ENCODE measurements at regions not wholly inside any gene's neighbourhood (a gene's known extent, or its start where the extent isn't known, plus 50 kb on each side); places are given as distances from the start of the nearest gene placed in this dataset.

DNA sequence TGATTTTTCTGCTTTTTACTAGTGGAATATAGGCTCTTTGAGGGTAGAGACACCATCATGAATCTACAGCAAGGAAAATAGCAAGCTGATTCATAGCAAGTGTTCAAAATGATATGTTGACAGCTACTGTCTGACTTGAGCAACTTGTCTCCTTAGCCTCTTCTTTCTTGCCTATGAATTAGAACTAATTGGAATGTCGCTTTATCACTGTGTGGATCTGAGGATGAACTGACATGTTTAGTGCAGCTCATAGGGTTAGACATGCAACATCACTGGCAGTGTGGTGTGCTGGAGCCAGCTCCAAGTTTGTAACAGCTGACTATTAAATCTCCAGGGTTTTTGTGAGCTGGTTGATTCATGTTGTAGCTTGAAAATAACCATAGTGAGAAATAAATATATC, 1068.4 kb downstream of the PCDH18 start:
- no peak for TF ChIP-seq RNF2 (IDR thresholded peaks at IDR 0.05; ENCODE audit: borderline replicate concordance, low read depth)
- TF ChIP-seq POLR2A (IDR thresholded peaks at IDR 0.05; ENCODE audit: low read length), result no peak
- TF ChIP-seq, protein P1, sequence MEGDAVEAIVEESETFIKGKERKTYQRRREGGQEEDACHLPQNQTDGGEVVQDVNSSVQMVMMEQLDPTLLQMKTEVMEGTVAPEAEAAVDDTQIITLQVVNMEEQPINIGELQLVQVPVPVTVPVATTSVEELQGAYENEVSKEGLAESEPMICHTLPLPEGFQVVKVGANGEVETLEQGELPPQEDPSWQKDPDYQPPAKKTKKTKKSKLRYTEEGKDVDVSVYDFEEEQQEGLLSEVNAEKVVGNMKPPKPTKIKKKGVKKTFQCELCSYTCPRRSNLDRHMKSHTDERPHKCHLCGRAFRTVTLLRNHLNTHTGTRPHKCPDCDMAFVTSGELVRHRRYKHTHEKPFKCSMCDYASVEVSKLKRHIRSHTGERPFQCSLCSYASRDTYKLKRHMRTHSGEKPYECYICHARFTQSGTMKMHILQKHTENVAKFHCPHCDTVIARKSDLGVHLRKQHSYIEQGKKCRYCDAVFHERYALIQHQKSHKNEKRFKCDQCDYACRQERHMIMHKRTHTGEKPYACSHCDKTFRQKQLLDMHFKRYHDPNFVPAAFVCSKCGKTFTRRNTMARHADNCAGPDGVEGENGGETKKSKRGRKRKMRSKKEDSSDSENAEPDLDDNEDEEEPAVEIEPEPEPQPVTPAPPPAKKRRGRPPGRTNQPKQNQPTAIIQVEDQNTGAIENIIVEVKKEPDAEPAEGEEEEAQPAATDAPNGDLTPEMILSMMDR (IDR thresholded peaks at IDR 0.05), result no peak
- TF ChIP-seq HEYL (CRISPR knock-in tag; IDR thresholded peaks at IDR 0.05), result no peak
- TF ChIP-seq ZFP36 (IDR thresholded peaks at IDR 0.05; ENCODE audit: borderline replicate concordance, partially characterized antibody), result no peak
- no peak for TF ChIP-seq CBX2 (IDR thresholded peaks at IDR 0.05; ENCODE audit: borderline replicate concordance, low read depth)
- no peak for TF ChIP-seq SMC3 (IDR thresholded peaks at IDR 0.05)
- TF ChIP-seq, protein P2, sequence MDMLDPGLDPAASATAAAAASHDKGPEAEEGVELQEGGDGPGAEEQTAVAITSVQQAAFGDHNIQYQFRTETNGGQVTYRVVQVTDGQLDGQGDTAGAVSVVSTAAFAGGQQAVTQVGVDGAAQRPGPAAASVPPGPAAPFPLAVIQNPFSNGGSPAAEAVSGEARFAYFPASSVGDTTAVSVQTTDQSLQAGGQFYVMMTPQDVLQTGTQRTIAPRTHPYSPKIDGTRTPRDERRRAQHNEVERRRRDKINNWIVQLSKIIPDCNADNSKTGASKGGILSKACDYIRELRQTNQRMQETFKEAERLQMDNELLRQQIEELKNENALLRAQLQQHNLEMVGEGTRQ (IDR thresholded peaks at IDR 0.05), result no peak
- TF ChIP-seq ESRRA (IDR thresholded peaks at IDR 0.05; ENCODE audit: borderline replicate concordance, low read length), result no peak
- TF ChIP-seq, protein P3, sequence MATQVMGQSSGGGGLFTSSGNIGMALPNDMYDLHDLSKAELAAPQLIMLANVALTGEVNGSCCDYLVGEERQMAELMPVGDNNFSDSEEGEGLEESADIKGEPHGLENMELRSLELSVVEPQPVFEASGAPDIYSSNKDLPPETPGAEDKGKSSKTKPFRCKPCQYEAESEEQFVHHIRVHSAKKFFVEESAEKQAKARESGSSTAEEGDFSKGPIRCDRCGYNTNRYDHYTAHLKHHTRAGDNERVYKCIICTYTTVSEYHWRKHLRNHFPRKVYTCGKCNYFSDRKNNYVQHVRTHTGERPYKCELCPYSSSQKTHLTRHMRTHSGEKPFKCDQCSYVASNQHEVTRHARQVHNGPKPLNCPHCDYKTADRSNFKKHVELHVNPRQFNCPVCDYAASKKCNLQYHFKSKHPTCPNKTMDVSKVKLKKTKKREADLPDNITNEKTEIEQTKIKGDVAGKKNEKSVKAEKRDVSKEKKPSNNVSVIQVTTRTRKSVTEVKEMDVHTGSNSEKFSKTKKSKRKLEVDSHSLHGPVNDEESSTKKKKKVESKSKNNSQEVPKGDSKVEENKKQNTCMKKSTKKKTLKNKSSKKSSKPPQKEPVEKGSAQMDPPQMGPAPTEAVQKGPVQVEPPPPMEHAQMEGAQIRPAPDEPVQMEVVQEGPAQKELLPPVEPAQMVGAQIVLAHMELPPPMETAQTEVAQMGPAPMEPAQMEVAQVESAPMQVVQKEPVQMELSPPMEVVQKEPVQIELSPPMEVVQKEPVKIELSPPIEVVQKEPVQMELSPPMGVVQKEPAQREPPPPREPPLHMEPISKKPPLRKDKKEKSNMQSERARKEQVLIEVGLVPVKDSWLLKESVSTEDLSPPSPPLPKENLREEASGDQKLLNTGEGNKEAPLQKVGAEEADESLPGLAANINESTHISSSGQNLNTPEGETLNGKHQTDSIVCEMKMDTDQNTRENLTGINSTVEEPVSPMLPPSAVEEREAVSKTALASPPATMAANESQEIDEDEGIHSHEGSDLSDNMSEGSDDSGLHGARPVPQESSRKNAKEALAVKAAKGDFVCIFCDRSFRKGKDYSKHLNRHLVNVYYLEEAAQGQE (IDR thresholded peaks at IDR 0.05), result no peak
- TF ChIP-seq RARB (CRISPR knock-in tag; IDR thresholded peaks at IDR 0.05), result no peak

Measured in A549 (cell line).